Bronchial epithelial cell (primary cell): ENCODE measurements at regions not wholly inside any gene's neighbourhood (a gene's known extent, or its start where the extent isn't known, plus 50 kb on each side); places are given as distances from the start of the nearest gene placed in this dataset.
A peak's percentile ranks its signal among the peaks of the same experiment; 100 is the strongest.

Experiments
- DNase-seq: peaks from one replicate; pipeline ENCODE4 v3.0.0-alpha.2; 2010; ENCODE audit warnings: low read depth
- FAIRE-seq: peaks from 2 replicates; lab custom pipeline; 2011; peaks lifted over from hg19 to GRCh38; lab: Jason Lieb, UNC
- H3K27me3 ChIP-seq: 2 replicates; pipeline ENCODE4 v1.5.1; 2011; ENCODE audit warnings: low read length; ENCODE audit not compliant: control insufficient read depth, insufficient read depth
- H3K36me3 ChIP-seq: 2 replicates; pipeline ENCODE4 v1.5.1; 2011; ENCODE audit warnings: low read length; ENCODE audit not compliant: control insufficient read depth, insufficient read depth
- H3K4me3 ChIP-seq: 2 replicates; pipeline ENCODE4 v1.5.1; 2011; ENCODE audit warnings: mild to moderate bottlenecking, low read depth, low read length, control low read depth
- TF ChIP-seq, protein P1 (sequence below): IDR thresholded peaks from 2 replicates; pipeline ENCODE4 v1.5.1; 2011; ENCODE audit warnings: mild to moderate bottlenecking, moderate library complexity, low read length, control low read depth, inconsistent platforms; ENCODE audit not compliant: insufficient read depth, severe bottlenecking

DNA sequence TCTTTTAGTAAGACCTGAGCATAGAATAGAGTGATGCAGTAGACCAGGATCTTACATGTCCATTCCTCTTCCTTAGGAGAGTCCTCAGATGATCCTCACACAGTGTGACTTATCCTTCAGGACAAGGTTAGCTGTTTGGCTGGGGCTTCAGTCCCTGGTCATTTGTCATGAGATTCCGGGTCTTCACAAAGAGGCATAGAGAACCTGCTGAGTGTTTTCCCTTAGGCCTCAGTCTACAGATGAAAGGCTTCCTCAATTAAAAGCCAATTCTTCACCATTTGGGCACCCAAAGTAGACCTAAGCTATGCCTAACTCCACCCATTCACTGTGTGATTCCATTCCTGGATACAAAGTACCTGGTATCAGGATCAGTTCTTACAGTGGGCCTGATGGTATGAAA lies 329.8 kb upstream of the RUNX1 start:
- Histone ChIP-seq H3K4me3 (no peak overlapping the region), H3K27me3 (no peaks in the 10 kb centered on the region), H3K36me3 (no peaks in the 10 kb centered on the region)
- FAIRE-seq, result peak; percentile 83
- DNase-seq, result no peak
- TF ChIP-seq, protein P1, sequence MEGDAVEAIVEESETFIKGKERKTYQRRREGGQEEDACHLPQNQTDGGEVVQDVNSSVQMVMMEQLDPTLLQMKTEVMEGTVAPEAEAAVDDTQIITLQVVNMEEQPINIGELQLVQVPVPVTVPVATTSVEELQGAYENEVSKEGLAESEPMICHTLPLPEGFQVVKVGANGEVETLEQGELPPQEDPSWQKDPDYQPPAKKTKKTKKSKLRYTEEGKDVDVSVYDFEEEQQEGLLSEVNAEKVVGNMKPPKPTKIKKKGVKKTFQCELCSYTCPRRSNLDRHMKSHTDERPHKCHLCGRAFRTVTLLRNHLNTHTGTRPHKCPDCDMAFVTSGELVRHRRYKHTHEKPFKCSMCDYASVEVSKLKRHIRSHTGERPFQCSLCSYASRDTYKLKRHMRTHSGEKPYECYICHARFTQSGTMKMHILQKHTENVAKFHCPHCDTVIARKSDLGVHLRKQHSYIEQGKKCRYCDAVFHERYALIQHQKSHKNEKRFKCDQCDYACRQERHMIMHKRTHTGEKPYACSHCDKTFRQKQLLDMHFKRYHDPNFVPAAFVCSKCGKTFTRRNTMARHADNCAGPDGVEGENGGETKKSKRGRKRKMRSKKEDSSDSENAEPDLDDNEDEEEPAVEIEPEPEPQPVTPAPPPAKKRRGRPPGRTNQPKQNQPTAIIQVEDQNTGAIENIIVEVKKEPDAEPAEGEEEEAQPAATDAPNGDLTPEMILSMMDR, result no peak

DNA sequence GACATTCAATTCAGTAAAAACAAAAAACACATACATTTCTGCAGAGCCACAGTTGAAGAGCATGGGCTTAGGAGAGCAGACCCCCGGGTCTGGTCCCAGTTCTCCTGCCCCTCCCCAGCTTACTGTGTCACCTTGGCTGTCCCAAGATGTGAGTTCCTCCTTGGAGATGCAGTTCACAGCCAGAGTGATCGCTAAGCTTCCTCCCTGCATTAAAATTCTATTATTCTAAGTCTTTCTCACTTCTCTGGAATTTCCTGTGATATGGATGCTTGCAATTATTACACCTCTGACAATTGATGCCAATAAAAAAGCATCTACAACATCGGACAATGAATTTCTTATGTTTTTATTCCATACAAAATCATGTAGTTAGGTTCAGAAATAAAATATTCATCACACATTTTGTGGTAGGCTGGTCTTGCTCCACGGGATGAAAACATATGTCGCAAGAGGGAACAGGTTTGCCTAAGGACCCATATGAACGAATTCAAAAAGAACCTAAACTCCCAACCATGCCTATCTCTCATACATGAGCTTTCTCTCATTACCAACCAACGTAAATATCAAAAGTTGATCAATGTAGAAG lies 328.5 kb upstream of the RUNX1 start:
- Histone ChIP-seq H3K36me3 (no peaks in the 10 kb centered on the region), H3K4me3 (no peak overlapping the region), H3K27me3 (no peaks in the 10 kb centered on the region)
- FAIRE-seq, result no peak
- peak; percentile 39 for DNase-seq
- TF ChIP-seq, protein P1, result no peak

DNA sequence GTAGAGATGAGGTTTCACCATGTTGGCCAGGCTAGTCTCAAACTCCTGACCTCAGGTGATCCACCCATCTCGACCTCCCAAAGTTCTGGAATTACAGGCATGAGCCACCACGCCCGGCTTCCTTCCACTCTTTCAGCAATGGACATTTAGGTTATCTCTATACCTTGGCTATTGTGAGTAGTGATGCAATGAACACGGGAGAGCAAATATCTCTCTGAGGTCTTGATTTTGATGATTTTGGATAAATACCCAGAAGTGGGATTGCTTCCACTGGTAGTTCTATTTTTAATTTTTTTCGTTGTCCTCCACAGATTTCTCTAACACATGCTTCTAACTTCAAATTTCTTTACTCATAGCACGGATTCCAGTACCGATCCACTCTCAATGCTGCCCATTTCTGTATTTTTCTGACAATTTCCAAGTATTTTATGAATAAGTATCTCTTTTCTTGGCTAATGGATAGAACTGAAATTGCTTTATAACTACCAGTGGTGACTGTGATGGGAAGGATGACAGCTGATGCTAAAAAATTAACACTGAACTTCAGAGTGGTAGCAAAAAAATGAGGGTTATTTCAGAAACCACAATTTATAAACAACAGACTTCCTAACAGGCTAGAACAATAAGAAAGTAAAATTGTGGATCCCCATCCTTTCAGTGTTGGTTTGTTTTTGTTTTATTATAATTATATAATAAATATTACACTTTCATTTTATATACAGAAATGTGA lies 327.5 kb upstream of the RUNX1 start:
- no peaks in the 10 kb centered on the region for H3K27me3 ChIP-seq
- DNase-seq, result no peak
- TF ChIP-seq, protein P1, result no peak
- FAIRE-seq, result no peak
- no peak overlapping the region for H3K4me3 ChIP-seq
- no peaks in the 10 kb centered on the region for H3K36me3 ChIP-seq

DNA sequence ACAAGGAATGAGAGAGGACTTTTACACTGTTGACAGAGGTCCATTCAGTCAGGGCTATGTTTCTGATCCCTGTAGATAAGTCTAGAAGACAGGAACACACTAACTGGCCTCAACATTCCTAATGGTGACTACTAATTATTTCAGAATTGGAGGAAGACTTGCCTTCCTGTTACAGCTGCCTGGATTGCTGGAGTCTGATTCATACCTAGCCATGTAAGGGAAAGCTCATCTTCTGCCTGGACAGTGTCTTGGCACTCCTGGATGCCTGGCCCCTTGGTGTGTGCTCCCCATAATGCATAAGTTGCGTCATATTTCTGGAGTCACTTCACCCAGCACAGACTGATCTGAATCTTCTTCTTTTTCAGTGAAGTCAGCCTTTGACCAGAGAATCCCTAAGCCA lies 326.0 kb upstream of the RUNX1 start:
- FAIRE-seq (no peak), DNase-seq (peak; percentile 83)

GRCh38 chr21:35373998-35374397 lies 324.9 kb upstream of the RUNX1 start:
- no peak for DNase-seq
- TF ChIP-seq, protein P1, result no peak
- H3K36me3 ChIP-seq, result no peaks in the 10 kb centered on the region
- FAIRE-seq, result no peak
- no peaks in the 10 kb centered on the region for H3K27me3 ChIP-seq
- H3K4me3 ChIP-seq, result no peak overlapping the region

More for the DNA sequence above, 326.0 kb upstream of the RUNX1 start:
- TF ChIP-seq, protein P1, result no peak
- Histone ChIP-seq H3K36me3 (no peaks in the 10 kb centered on the region), H3K4me3 (no peak overlapping the region), H3K27me3 (no peaks in the 10 kb centered on the region)
